ENCODE measurements at regions not wholly inside any gene's neighbourhood (a gene's known extent, or its start where the extent isn't known, plus 50 kb on each side); places are given as distances from the start of the nearest gene placed in this dataset.

GRCh38 chr2:223477318-223477717 lies 124.8 kb downstream of the SCG2 start:
- TF ChIP-seq CTCF (IDR thresholded peaks at IDR 0.05 in 4 of 5, conservative IDR thresholded peaks at IDR 0.05 in 1 of 5) (no peak), POLR2A (IDR thresholded peaks at IDR 0.05) (no peak)

Measured in gastrocnemius medialis (tissue), 4 donors.